HCT116 (cell line): ENCODE measurements at regions not wholly inside any gene's neighbourhood (a gene's known extent, or its start where the extent isn't known, plus 50 kb on each side); places are given as distances from the start of the nearest gene placed in this dataset.

Experiments used
- CTCF ChIP-seq, 3 experiments: fragments of 200-600 bp in 1 of 3; sonication (generic) in 1 of 3; IDR thresholded peaks in 2 of 3; conservative IDR thresholded peaks in 1 of 3; 2 replicates each; pipeline ENCODE4 v1.5.1; 2012 to 2017; ENCODE audit warnings: low read depth in 2 of 3, low read length in 2 of 3, antibody characterized with exemption in 1 of 3, borderline replicate concordance in 1 of 3, control low read depth in 1 of 3, mild to moderate bottlenecking in 1 of 3, mixed read lengths in 1 of 3, mixed run types in 1 of 3, moderate library complexity in 1 of 3; ENCODE audit not compliant: insufficient read depth in 1 of 3
- EZH2 ChIP-seq: fragments of 200-600 bp; sonication (generic); IDR thresholded peaks from 2 replicates; pipeline ENCODE4 v1.6.1; 2017; ENCODE audit warnings: antibody characterized with exemption, mixed run types
- EZH2phosphoT487 ChIP-seq: fragments of 200-600 bp; IDR thresholded peaks from 2 replicates; pipeline ENCODE4 v1.6.1; 2018; ENCODE audit warnings: antibody characterized with exemption, borderline replicate concordance
- FOSL1 ChIP-seq: IDR thresholded peaks from 2 replicates; pipeline ENCODE4 v1.6.1; 2012; ENCODE audit warnings: low read depth
- POLR2A ChIP-seq: IDR thresholded peaks from 2 replicates; pipeline ENCODE4 v1.7.0; 2011; ENCODE audit warnings: borderline replicate concordance; ENCODE audit not compliant: insufficient read depth, insufficient read length; ENCODE audit errors: extremely low read depth
- RAD21 ChIP-seq: IDR thresholded peaks from 2 replicates; pipeline ENCODE4 v1.6.1; 2012; ENCODE audit warnings: low read depth, mild to moderate bottlenecking
- REST ChIP-seq: IDR thresholded peaks from 2 replicates; pipeline ENCODE4 v1.6.1; 2012; ENCODE audit warnings: low read depth
- SIN3A ChIP-seq: IDR thresholded peaks from 2 replicates; pipeline ENCODE4 v1.6.1; 2012; ENCODE audit warnings: low read depth
- YY1 ChIP-seq: IDR thresholded peaks from 2 replicates; pipeline ENCODE4 v1.6.1; 2011; ENCODE audit warnings: low read length, low read depth, moderate library complexity, mild to moderate bottlenecking; ENCODE audit not compliant: insufficient replicate concordance; ENCODE audit errors: extremely low read depth
- TF ChIP-seq, protein P1 (sequence below): IDR thresholded peaks from 2 replicates; pipeline ENCODE4 v1.6.1; 2012
- TF ChIP-seq, protein P2 (sequence below): IDR thresholded peaks from 2 replicates; pipeline ENCODE4 v1.6.1; 2012

DNA sequence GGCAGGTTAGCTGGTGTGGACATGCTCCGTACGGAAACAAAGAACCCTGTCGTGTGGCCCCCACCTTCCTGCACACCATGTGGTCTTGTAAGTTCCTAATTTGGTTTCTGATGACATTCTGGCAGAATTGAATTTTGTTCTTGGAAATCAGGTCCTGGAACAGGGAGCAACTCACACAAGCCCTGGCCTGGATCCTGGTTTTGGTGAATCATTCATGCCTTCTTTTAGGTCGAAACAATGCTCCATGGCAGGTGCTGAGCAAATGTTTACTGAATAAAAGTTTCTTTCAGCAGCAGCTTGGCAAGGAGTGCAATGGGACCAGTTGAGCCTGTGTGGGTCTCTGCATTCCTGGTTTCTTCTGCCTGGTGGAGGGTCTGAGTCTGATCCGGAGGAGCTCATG lies 978.4 kb downstream of the BCL11B start:
- TF ChIP-seq CTCF (IDR thresholded peaks at IDR 0.05 in 2 of 3, conservative IDR thresholded peaks at IDR 0.05 in 1 of 3; ENCODE audit: borderline replicate concordance in 1 of 3, insufficient read depth in 1 of 3, low read depth in 2 of 3, low read length in 2 of 3) (no peak), REST (no peak), RAD21 (no peak), FOSL1 (no peak), POLR2A (no peak), EZH2phosphoT487 (no peak), YY1 (no peak), SIN3A (no peak), EZH2 (no peak)
- TF ChIP-seq, protein P1, sequence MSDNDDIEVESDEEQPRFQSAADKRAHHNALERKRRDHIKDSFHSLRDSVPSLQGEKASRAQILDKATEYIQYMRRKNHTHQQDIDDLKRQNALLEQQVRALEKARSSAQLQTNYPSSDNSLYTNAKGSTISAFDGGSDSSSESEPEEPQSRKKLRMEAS: no peak
- TF ChIP-seq, protein P2, sequence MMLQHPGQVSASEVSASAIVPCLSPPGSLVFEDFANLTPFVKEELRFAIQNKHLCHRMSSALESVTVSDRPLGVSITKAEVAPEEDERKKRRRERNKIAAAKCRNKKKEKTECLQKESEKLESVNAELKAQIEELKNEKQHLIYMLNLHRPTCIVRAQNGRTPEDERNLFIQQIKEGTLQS: no peak
